Smooth muscle cell (in vitro differentiated cells): ENCODE measurements at regions not wholly inside any gene's neighbourhood (a gene's known extent, or its start where the extent isn't known, plus 50 kb on each side); places are given as distances from the start of the nearest gene placed in this dataset.

Source experiments
- DNase-seq: peaks from one replicate; lab custom pipeline; 2025; ENCODE audit not compliant: unreplicated experiment; lab: John Stamatoyannopoulos, UW
- H2AFZ ChIP-seq: fragments of 200-600 bp; sonication (generic); 2 replicates; pipeline ENCODE4 v1.6.0; 2016; ENCODE audit warnings: antibody characterized with exemption, low read depth, mild to moderate bottlenecking
- H3F3A ChIP-seq: fragments of 200-600 bp; sonication (generic); 2 replicates; pipeline ENCODE4 v1.6.0; 2017; ENCODE audit warnings: antibody characterized with exemption, low read depth
- H3K27ac ChIP-seq: fragments of 200-600 bp; sonication (generic); 2 replicates; pipeline ENCODE4 v1.5.1; 2016; ENCODE audit warnings: low read depth, mild to moderate bottlenecking
- H3K27me3 ChIP-seq: fragments of 200-600 bp; sonication (generic); 2 replicates; pipeline ENCODE4 v1.6.1; 2016; ENCODE audit warnings: low read depth, mild to moderate bottlenecking
- H3K36me3 ChIP-seq: fragments of 200-600 bp; sonication (generic); 2 replicates; pipeline ENCODE4 v1.5.1; 2016; ENCODE audit warnings: low read depth
- H3K4me1 ChIP-seq: fragments of 200-600 bp; sonication (generic); 2 replicates; pipeline ENCODE4 v1.5.1; 2016; ENCODE audit warnings: low read depth
- H3K4me2 ChIP-seq: fragments of 200-600 bp; sonication (generic); 2 replicates; pipeline ENCODE4 v1.6.0; 2016; ENCODE audit warnings: mild to moderate bottlenecking
- H3K4me3 ChIP-seq: fragments of 200-600 bp; sonication (generic); 2 replicates; pipeline ENCODE4 v1.5.1; 2016; ENCODE audit warnings: mild to moderate bottlenecking
- H3K79me2 ChIP-seq: fragments of 200-600 bp; sonication (generic); 2 replicates; pipeline ENCODE4 v1.6.0; 2016; ENCODE audit warnings: low read depth, mild to moderate bottlenecking
- H3K9ac ChIP-seq: fragments of 200-600 bp; sonication (generic); 2 replicates; pipeline ENCODE4 v1.6.0; 2016; ENCODE audit warnings: low read depth
- H3K9me3 ChIP-seq: fragments of 200-600 bp; sonication (generic); replicated peaks from 2 replicates; pipeline ENCODE4 v1.5.1; 2016; ENCODE audit warnings: low read depth
- H4K20me1 ChIP-seq: fragments of 200-600 bp; sonication (generic); 2 replicates; pipeline ENCODE4 v1.6.0; 2016; ENCODE audit warnings: low read depth
- WGBS: methylation state at CpG from one replicate; pipeline ENCODE4 v1.1.7; 2016; ENCODE audit warnings: low lambda C conversion rate; 5-methylcytosine and 5-hydroxymethylcytosine counted together
- TF ChIP-seq, protein P1 (sequence below): fragments of 200-600 bp; sonication (generic); IDR thresholded peaks from 2 replicates; pipeline ENCODE4 v1.5.1; 2017; ENCODE audit warnings: borderline replicate concordance, mild to moderate bottlenecking, antibody characterized with exemption; ENCODE audit not compliant: insufficient read depth, poor library complexity, severe bottlenecking

GRCh38 chr2:234438305-234438977 lies 58.4 kb downstream of the ARL4C start:
- Histone ChIP-seq H3K27me3 (no peaks in the 10 kb centered on the region), H3K4me3 (no peak overlapping the region), H3K9me3 (no peaks in the 10 kb centered on the region), H3K79me2 (no peaks in the 10 kb centered on the region), H3F3A (no peaks in the 10 kb centered on the region), H4K20me1 (no peaks in the 10 kb centered on the region), H3K4me1 (peaks cover 5% of the 10 kb centered on the region), H3K4me2 (no peak overlapping the region), H2AFZ (no peak overlapping the region), H3K9ac (no peak overlapping the region), H3K27ac (no peak overlapping the region), H3K36me3 (no peaks in the 10 kb centered on the region)
- WGBS, result 83% methylated on average over 13 of the region's 13 CpGs
- no peak for DNase-seq
- TF ChIP-seq, protein P1, sequence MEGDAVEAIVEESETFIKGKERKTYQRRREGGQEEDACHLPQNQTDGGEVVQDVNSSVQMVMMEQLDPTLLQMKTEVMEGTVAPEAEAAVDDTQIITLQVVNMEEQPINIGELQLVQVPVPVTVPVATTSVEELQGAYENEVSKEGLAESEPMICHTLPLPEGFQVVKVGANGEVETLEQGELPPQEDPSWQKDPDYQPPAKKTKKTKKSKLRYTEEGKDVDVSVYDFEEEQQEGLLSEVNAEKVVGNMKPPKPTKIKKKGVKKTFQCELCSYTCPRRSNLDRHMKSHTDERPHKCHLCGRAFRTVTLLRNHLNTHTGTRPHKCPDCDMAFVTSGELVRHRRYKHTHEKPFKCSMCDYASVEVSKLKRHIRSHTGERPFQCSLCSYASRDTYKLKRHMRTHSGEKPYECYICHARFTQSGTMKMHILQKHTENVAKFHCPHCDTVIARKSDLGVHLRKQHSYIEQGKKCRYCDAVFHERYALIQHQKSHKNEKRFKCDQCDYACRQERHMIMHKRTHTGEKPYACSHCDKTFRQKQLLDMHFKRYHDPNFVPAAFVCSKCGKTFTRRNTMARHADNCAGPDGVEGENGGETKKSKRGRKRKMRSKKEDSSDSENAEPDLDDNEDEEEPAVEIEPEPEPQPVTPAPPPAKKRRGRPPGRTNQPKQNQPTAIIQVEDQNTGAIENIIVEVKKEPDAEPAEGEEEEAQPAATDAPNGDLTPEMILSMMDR, result no peak

GRCh38 chr2:234437642-234438304 lies 59.1 kb downstream of the ARL4C start:
- Histone ChIP-seq H3K4me1 (peaks cover 5% of the 10 kb centered on the region), H3K9me3 (no peaks in the 10 kb centered on the region), H3K9ac (no peak overlapping the region), H3K27ac (no peak overlapping the region), H3K4me2 (no peak overlapping the region), H3K36me3 (no peaks in the 10 kb centered on the region), H2AFZ (no peak overlapping the region), H3F3A (no peaks in the 10 kb centered on the region), H3K4me3 (no peak overlapping the region), H3K27me3 (no peaks in the 10 kb centered on the region), H3K79me2 (no peaks in the 10 kb centered on the region), H4K20me1 (no peaks in the 10 kb centered on the region)
- no peak for DNase-seq
- 87% methylated on average over 11 of the region's 11 CpGs for WGBS
- TF ChIP-seq, protein P1, result no peak

DNA sequence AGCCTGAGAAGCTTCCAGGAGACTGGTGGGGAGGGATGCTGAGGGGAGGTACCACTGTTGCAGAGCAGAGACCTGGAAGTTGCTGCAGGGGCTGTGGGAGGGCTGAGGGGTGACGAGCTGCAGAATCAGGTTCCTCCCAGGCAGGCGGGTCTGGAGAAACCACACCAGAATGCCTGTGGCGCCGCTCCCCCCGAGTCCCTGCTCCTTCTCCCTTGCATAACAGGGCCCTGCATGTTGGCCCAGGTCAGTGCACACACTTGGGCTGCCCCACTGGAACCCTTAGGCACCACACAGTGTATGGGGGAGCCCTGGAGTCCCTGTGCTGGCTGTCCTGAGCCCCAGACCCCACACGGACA lies 60.4 kb downstream of the ARL4C start:
- Histone ChIP-seq H4K20me1 (no peaks in the 10 kb centered on the region), H3K4me3 (no peak overlapping the region), H3K9me3 (no peaks in the 10 kb centered on the region), H2AFZ (no peak overlapping the region), H3K27me3 (no peaks in the 10 kb centered on the region), H3K4me1 (peaks cover 5% of the 10 kb centered on the region), H3K36me3 (no peaks in the 10 kb centered on the region), H3K9ac (no peak overlapping the region), H3K27ac (no peak overlapping the region), H3K4me2 (no peak overlapping the region), H3K79me2 (no peaks in the 10 kb centered on the region), H3F3A (no peaks in the 10 kb centered on the region)
- 90% methylated on average over 6 of the region's 6 CpGs for WGBS
- no peak for DNase-seq
- TF ChIP-seq, protein P1, result no peak

DNA sequence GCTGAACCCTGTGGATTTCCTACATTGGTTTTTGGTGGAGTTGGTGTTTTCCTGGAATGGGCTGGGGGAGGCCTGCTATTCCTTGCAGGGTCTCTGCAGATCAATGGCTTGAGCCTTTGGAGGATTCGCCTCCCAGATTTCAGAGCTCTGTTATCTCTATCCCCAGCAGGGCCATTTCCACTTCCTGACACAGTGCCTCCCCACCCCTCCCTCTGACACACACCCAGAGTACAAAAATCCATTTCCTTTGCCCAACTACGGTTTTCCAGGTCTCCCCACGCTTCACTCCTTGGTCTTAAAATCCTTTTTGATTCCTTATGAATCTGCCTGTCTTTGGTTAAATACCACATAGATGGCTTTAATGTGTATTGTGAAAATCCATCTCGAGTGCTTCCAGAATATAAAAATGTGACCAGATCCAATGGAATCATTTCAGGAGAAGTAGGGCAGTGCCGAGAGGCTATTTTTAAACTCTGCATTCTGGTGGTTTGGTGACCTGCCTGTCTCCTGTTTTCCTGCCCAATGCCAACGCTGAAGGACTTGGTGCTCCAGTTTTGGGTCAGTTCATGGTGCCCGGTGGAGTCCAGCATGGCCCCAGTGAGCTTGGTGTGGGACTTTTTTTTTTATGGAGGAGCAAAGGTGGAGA lies 60.9 kb downstream of the ARL4C start:
- Histone ChIP-seq H3K79me2 (no peaks in the 10 kb centered on the region), H4K20me1 (no peaks in the 10 kb centered on the region), H3K27me3 (no peaks in the 10 kb centered on the region), H3K9ac (no peak overlapping the region), H3K9me3 (no peaks in the 10 kb centered on the region), H3K36me3 (no peaks in the 10 kb centered on the region), H3K4me1 (peaks cover 8% of the 10 kb centered on the region), H3K27ac (no peak overlapping the region), H3K4me3 (no peak overlapping the region), H3F3A (no peaks in the 10 kb centered on the region), H3K4me2 (no peak overlapping the region), H2AFZ (no peak overlapping the region)
- no peak for DNase-seq
- TF ChIP-seq, protein P1, result no peak
- WGBS, result 68% methylated on average over 7 of the region's 7 CpGs
